Kidney epithelial cell (primary cell): ENCODE measurements at regions not wholly inside any gene's neighbourhood (a gene's known extent, or its start where the extent isn't known, plus 50 kb on each side); places are given as distances from the start of the nearest gene placed in this dataset.

ENCODE experiments used
- DNase-seq: peaks from one replicate; pipeline ENCODE4 v3.0.0-alpha.2; 2010; ENCODE audit warnings: low read depth
- H3K27me3 ChIP-seq: 2 replicates; pipeline ENCODE4 v1.6.0; 2011; ENCODE audit warnings: low read length; ENCODE audit not compliant: control insufficient read depth, insufficient read depth
- H3K36me3 ChIP-seq: 2 replicates; pipeline ENCODE4 v1.5.1; 2011; ENCODE audit warnings: low read length; ENCODE audit not compliant: control insufficient read depth, insufficient read depth
- H3K4me3 ChIP-seq: 2 replicates; pipeline ENCODE4 v1.5.1; 2011; ENCODE audit warnings: low read depth, mild to moderate bottlenecking, control low read depth, low read length
- CTCF ChIP-seq: IDR thresholded peaks from 2 replicates; pipeline ENCODE4 v1.5.1; 2011; ENCODE audit warnings: mild to moderate bottlenecking, moderate library complexity, low read length, control low read depth, inconsistent platforms; ENCODE audit not compliant: insufficient read depth, poor library complexity, severe bottlenecking

GRCh38 chr13:65744836-65745235, 1485.3 kb downstream of the PCDH9 start:
- Histone ChIP-seq H3K36me3 (no peaks in the 10 kb centered on the region), H3K4me3 (no peak overlapping the region), H3K27me3 (no peaks in the 10 kb centered on the region)
- DNase-seq: no peak
- TF ChIP-seq CTCF: no peak

GRCh38 chr13:65733110-65733509, 1497.0 kb downstream of the PCDH9 start:
- no peak overlapping the region for H3K4me3 ChIP-seq
- no peak for TF ChIP-seq CTCF
- no peak for DNase-seq
- no peaks in the 10 kb centered on the region for H3K27me3 ChIP-seq
- H3K36me3 ChIP-seq: no peaks in the 10 kb centered on the region

GRCh38 chr13:65727070-65727469, 1503.1 kb downstream of the PCDH9 start:
- DNase-seq: no peak
- Histone ChIP-seq H3K27me3 (no peaks in the 10 kb centered on the region), H3K36me3 (no peaks in the 10 kb centered on the region), H3K4me3 (no peak overlapping the region)
- no peak for TF ChIP-seq CTCF

- H3K27me3 ChIP-seq: no peaks in the 10 kb centered on the region
- no peaks in the 10 kb centered on the region for H3K36me3 ChIP-seq
- no peak for TF ChIP-seq CTCF
- H3K4me3 ChIP-seq: no peak overlapping the region
- no peak for DNase-seq
Measured at GRCh38 chr13:65725006-65725405, 1505.1 kb downstream of the PCDH9 start.

- no peak for TF ChIP-seq CTCF
- Histone ChIP-seq H3K27me3 (no peaks in the 10 kb centered on the region), H3K4me3 (no peak overlapping the region), H3K36me3 (no peaks in the 10 kb centered on the region)
- DNase-seq: no peak
Measured at GRCh38 chr13:65724226-65724625, 1505.9 kb downstream of the PCDH9 start.

GRCh38 chr13:65722506-65722905, 1507.6 kb downstream of the PCDH9 start:
- no peak overlapping the region for H3K4me3 ChIP-seq
- no peaks in the 10 kb centered on the region for H3K36me3 ChIP-seq
- no peaks in the 10 kb centered on the region for H3K27me3 ChIP-seq
- no peak for DNase-seq
- TF ChIP-seq CTCF: no peak
